Esophagus squamous epithelium (tissue), 5 donors: ENCODE measurements at regions not wholly inside any gene's neighbourhood (a gene's known extent, or its start where the extent isn't known, plus 50 kb on each side); places are given as distances from the start of the nearest gene placed in this dataset.

Source experiments
- DNase-seq: peaks from one replicate; lab custom pipeline; 2025; lab: John Stamatoyannopoulos, UW
- H3K27ac ChIP-seq, 4 donors: fragments of 200-600 bp; sonication (generic); one replicate each; pipeline ENCODE4 v1.5.1; 2016 to 2019; ENCODE audit warnings: mild to moderate bottlenecking in 1 of 4
- H3K27me3 ChIP-seq, 4 donors: fragments of 200-600 bp; sonication (generic); 1 replicate in 3 of 4; 2 replicates in 1 of 4; pipeline versions ENCODE4 v1.5.1 to v1.6.0; 2017 to 2021; ENCODE audit warnings: antibody characterized with exemption in 1 of 4
- H3K36me3 ChIP-seq, 3 donors: fragments of 200-600 bp; sonication (generic); one replicate each; pipeline ENCODE4 v1.5.1; 2016 to 2019
- H3K4me1 ChIP-seq, 3 donors: fragments of 200-600 bp; sonication (generic); one replicate each; pipeline ENCODE4 v1.5.1; 2017 to 2019
- H3K4me3 ChIP-seq, 4 donors: fragments of 200-600 bp; sonication (generic); 1 replicate in 3 of 4; 2 replicates in 1 of 4; pipeline ENCODE4 v1.5.1; 2016 to 2019; ENCODE audit warnings: mild to moderate bottlenecking in 2 of 4, moderate library complexity in 1 of 4
- H3K9me3 ChIP-seq, 3 donors: fragments of 200-600 bp; sonication (generic); one replicate each; pipeline ENCODE4 v1.5.1; 2016 to 2019
- POLR2A ChIP-seq, 4 donors: fragments of 450-650 bp; IDR thresholded peaks; one replicate each; pipeline ENCODE4 v1.6.1; 2017; ENCODE audit warnings: antibody characterized with exemption in 4 of 4, mild to moderate bottlenecking in 4 of 4, moderate library complexity in 3 of 4
- WGBS, 2 donors: methylation state at CpG; one replicate each; pipeline ENCODE4 v1.1.5; 2018; 5-methylcytosine and 5-hydroxymethylcytosine counted together
- intact Hi-C: fragments of 100-400 bp; cut with DNase I; formaldehyde crosslinking; loops from one replicate; pipeline ENCODE4 v1.15.0; 2022
- TF ChIP-seq, protein P1 (sequence below), 6 experiments: fragments of 450-650 bp in 4 of 6; fragments of 200-600 bp in 2 of 6; sonication (generic) in 2 of 6; IDR thresholded peaks; one replicate each; pipeline ENCODE4 v1.5.1; 2016 to 2019; ENCODE audit warnings: antibody characterized with exemption in 6 of 6, mild to moderate bottlenecking in 4 of 6, moderate library complexity in 4 of 6
- donor health status: DM: yes; HTN: yes; CAD: no.

DNA sequence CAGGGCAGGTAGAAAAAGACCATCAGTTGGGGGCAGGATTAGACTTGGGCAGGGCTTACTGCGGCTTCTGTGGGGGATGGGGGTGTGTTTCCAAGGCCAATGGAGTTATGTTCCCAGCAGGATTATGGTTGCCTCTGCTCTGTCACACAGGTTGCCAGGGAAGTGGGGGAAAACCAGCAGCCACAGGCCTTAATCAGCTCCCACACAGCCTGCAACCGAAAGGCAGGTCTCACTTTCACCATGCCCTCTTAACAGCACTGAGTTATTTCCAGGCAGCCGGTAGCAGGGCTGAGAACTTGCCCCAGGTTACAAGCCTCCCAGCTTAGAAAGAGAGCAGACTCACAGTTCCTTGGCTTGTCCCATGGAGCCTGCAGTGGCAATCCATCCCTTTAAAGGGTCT is 205.5 kb downstream of the FGF10 start:
- intact Hi-C loops = no loop called here
- DNase-seq = no peak
- 68 to 82% methylated on average over 2 to 3 of the region's 3 CpGs for WGBS, 2 donors
- Histone ChIP-seq H3K36me3 (no peaks in the 10 kb centered on the region), H3K9me3 (no peaks in the 10 kb centered on the region), H3K27me3 (no peaks in the 10 kb centered on the region), H3K27ac (no peak overlapping the region), H3K4me1 (no peaks in the 10 kb centered on the region), H3K4me3 (no peak overlapping the region)
- TF ChIP-seq, protein P1, sequence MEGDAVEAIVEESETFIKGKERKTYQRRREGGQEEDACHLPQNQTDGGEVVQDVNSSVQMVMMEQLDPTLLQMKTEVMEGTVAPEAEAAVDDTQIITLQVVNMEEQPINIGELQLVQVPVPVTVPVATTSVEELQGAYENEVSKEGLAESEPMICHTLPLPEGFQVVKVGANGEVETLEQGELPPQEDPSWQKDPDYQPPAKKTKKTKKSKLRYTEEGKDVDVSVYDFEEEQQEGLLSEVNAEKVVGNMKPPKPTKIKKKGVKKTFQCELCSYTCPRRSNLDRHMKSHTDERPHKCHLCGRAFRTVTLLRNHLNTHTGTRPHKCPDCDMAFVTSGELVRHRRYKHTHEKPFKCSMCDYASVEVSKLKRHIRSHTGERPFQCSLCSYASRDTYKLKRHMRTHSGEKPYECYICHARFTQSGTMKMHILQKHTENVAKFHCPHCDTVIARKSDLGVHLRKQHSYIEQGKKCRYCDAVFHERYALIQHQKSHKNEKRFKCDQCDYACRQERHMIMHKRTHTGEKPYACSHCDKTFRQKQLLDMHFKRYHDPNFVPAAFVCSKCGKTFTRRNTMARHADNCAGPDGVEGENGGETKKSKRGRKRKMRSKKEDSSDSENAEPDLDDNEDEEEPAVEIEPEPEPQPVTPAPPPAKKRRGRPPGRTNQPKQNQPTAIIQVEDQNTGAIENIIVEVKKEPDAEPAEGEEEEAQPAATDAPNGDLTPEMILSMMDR (IDR thresholded peaks at IDR 0.05) = no peak
- no peak for TF ChIP-seq POLR2A (IDR thresholded peaks at IDR 0.05)

DNA sequence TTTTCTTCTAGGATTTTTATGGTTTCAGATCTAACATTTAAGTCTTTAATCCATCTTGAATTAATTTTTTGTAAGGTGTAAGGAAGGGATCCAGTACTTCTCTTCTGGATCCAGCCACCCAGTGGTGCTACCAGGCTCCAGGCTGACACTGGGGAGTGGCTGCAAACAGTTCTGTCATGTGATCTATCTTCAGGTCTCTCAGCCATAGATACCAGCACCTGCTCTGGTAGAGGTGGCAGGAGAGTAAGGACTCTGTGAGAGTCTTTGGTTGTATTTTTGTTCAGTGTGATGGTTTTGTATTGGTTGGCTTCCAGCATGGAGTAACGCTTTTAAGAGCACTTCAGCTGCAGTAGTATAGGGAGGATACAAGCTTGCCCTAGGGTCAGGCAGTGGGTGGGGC is 205.9 kb downstream of the FGF10 start:
- Histone ChIP-seq H3K27ac (no peak overlapping the region), H3K4me3 (no peak overlapping the region), H3K9me3 (no peaks in the 10 kb centered on the region), H3K4me1 (no peaks in the 10 kb centered on the region), H3K27me3 (no peaks in the 10 kb centered on the region), H3K36me3 (no peaks in the 10 kb centered on the region)
- WGBS, 2 donors = 88% methylated on average over 1 of the region's 1 CpG; no CpG with 5 or more reads in 1 of the 2 donors
- DNase-seq = no peak
- TF ChIP-seq, protein P1 (IDR thresholded peaks at IDR 0.05) = no peak
- no peak for TF ChIP-seq POLR2A (IDR thresholded peaks at IDR 0.05)
- intact Hi-C loops = no loop called here

DNA sequence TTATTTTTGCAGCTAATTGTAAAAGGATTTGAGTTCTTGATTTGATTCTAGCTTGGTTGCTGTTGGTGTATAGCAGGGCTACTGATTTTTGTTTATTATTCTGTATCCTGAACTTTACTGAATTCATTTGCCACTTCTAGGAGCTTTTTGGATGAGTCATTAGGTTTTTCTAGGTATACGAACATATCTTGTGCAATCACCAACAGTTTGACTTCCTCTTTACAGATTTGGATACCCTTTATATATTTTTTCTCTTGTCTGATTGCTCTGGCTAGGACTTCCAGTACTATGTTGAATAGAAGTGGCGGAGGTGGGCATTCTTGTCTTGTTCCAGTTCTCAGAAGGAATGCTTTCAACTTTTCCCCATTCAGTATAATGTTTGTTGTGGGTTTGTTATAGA is 210.8 kb downstream of the FGF10 start:
- Histone ChIP-seq H3K4me1 (no peaks in the 10 kb centered on the region), H3K27ac (no peak overlapping the region), H3K4me3 (no peak overlapping the region), H3K27me3 (no peaks in the 10 kb centered on the region), H3K36me3 (no peaks in the 10 kb centered on the region), H3K9me3 (peaks cover 0 to 9% (median 0%) of the 10 kb centered on the region in 3 donors)
- WGBS, 2 donors = 41 to 52% methylated on average over 2 of the region's 2 CpGs
- intact Hi-C loops = no loop called here
- TF ChIP-seq, protein P1 (IDR thresholded peaks at IDR 0.05) = no peak
- TF ChIP-seq POLR2A (IDR thresholded peaks at IDR 0.05) = no peak
- DNase-seq = no peak

DNA sequence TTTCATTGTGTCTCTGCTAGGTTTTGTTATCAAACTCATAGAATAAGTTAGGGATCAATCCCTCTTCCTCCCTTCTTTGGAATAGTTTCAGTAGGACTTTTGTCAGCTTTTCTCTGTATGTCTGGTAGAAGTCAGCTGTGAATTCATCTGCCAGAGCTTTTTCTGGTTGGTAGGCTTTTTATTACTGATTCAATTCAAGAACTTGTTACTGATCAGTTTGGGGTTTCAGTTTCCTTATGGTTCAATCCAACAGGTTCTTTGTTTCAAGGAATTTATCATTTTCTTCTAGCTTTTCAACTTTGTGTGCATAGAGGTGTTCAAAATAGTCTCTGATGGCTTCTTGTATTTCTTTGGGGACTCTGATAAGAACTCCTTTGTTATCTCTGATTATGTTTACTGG is 221.7 kb downstream of the FGF10 start:
- Histone ChIP-seq H3K27ac (no peak overlapping the region), H3K27me3 (no peaks in the 10 kb centered on the region), H3K4me1 (no peaks in the 10 kb centered on the region), H3K36me3 (no peaks in the 10 kb centered on the region), H3K9me3 (peaks cover 0 to 15% (median 3%) of the 10 kb centered on the region in 3 donors), H3K4me3 (no peak overlapping the region)
- TF ChIP-seq POLR2A (IDR thresholded peaks at IDR 0.05) = no peak
- TF ChIP-seq, protein P1 (IDR thresholded peaks at IDR 0.05) = no peak
- no peak for DNase-seq
- intact Hi-C loops = no loop called here

DNA sequence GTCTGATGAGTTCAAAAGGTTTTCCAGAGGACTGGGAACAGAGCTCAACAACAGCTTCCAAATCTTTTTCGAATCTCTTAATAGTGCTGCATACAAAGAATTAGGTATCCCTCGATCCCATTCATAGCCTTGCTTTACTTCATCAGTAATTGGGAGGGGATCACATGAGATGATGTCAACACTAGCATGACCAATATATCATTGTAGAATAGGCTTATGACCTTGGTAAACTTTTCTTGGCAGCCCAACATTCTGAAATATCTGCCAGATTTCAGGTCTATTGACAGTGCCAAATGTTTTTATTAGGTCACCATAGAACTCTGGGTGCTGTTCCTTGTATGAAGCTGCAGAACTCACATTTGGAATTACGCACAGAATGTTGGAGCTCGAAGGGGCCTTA is 228.9 kb downstream of the FGF10 start:
- Histone ChIP-seq H3K27ac (no peak overlapping the region), H3K36me3 (no peaks in the 10 kb centered on the region), H3K4me3 (no peak overlapping the region), H3K27me3 (no peaks in the 10 kb centered on the region), H3K4me1 (no peaks in the 10 kb centered on the region), H3K9me3 (peaks cover 0 to 25% (median 3%) of the 10 kb centered on the region in 3 donors)
- DNase-seq = no peak
- TF ChIP-seq, protein P1 (IDR thresholded peaks at IDR 0.05) = no peak
- no peak for TF ChIP-seq POLR2A (IDR thresholded peaks at IDR 0.05)
- 67 to 72% methylated on average over 4 of the region's 4 CpGs for WGBS, 2 donors
- intact Hi-C loops = no loop called here
